ENCODE measurements at regions not wholly inside any gene's neighbourhood (a gene's known extent, or its start where the extent isn't known, plus 50 kb on each side); places are given as distances from the start of the nearest gene placed in this dataset.

- TF ChIP-seq POLR2A (IDR thresholded peaks at IDR 0.05; ENCODE audit: low read depth, low read length) (no peak), RFX5 (IDR thresholded peaks at IDR 0.05; ENCODE audit: low read depth, low read length) (no peak), RAD21 (IDR thresholded peaks at IDR 0.05; ENCODE audit: low read length) (peak; percentile 31; the same call in 1 of the 2 replicates), CHD1 (IDR thresholded peaks at IDR 0.05; ENCODE audit: low read depth, low read length) (no peak), NFE2L2 (IDR thresholded peaks at IDR 0.05; ENCODE audit: low read depth, low read length) (no peak), MXI1 (IDR thresholded peaks at IDR 0.05; ENCODE audit: borderline replicate concordance, low read depth, low read length) (no peak), CTCF (conservative IDR thresholded peaks at IDR 0.05; ENCODE audit: low read depth, low read length) (no peak), SMC3 (IDR thresholded peaks at IDR 0.05; ENCODE audit: low read depth, low read length) (peak; percentile 27; the same call in 1 of the 2 replicates), FOS (IDR thresholded peaks at IDR 0.05; ENCODE audit: low read depth, low read length) (0 out of 2 replicates have a peak, but pooled peaks have one; percentile 4), CEBPB (IDR thresholded peaks at IDR 0.05; ENCODE audit: low read depth, low read length) (peak; percentile 86), MAZ (IDR thresholded peaks at IDR 0.05; ENCODE audit: borderline replicate concordance, low read depth, low read length) (peak; percentile 49; the same call in 1 of the 2 replicates), RCOR1 (IDR thresholded peaks at IDR 0.05; ENCODE audit: insufficient replicate concordance, low read length) (peak; percentile 33)
- TF ChIP-seq, protein P1, sequence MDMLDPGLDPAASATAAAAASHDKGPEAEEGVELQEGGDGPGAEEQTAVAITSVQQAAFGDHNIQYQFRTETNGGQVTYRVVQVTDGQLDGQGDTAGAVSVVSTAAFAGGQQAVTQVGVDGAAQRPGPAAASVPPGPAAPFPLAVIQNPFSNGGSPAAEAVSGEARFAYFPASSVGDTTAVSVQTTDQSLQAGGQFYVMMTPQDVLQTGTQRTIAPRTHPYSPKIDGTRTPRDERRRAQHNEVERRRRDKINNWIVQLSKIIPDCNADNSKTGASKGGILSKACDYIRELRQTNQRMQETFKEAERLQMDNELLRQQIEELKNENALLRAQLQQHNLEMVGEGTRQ (IDR thresholded peaks at IDR 0.05; ENCODE audit: low read depth, low read length) = no peak
- Histone ChIP-seq H3K4me3 (ENCODE audit: insufficient read depth, low read depth, low read length) (no peak overlapping the region), H3K9me1 (ENCODE audit: insufficient read depth, low read length) (peaks cover 24% of the 10 kb centered on the region), H2BK5ac (ENCODE audit: low read depth, low read length, poor library complexity, severe bottlenecking) (peak overlapping the region; percentile 86), H3K56ac (ENCODE audit: extremely low read depth, insufficient read depth, low read length) (peak overlapping the region; percentile 63; the same call in 1 of the 2 replicates), H4K20me1 (ENCODE audit: insufficient read depth, low read length) (0 out of 2 replicates have a peak, but pooled peaks cover 3% of the 10 kb centered on the region), H3K14ac (replicated peaks; ENCODE audit: low read depth, low read length) (peak overlapping the region; percentile 70; the same call in 1 of the 2 replicates), H3K23ac (ENCODE audit: low read depth, low read length) (peak overlapping the region; percentile 68), H2AK5ac (ENCODE audit: low read depth, low read length) (peak overlapping the region; percentile 20; the same call in 1 of the 2 replicates), H2BK15ac (ENCODE audit: low read depth, low read length) (no peak overlapping the region; the same call in 2 of the 3 replicates), H4K5ac (ENCODE audit: low read depth, low read length) (peak overlapping the region; percentile 33; the same call in 1 of the 2 replicates), H4K91ac (ENCODE audit: insufficient read depth, low read depth, low read length) (peak overlapping the region; percentile 95; the same call in 1 of the 2 replicates), H3K36me3 (ENCODE audit: control insufficient read depth, insufficient read depth, low read length) (no peaks in the 10 kb centered on the region), H3K4me1 (ENCODE audit: control insufficient read depth, insufficient read depth, low read length) (peaks cover 40% of the 10 kb centered on the region), H3K9ac (ENCODE audit: low read depth, low read length) (peak overlapping the region; percentile 66), H3K4ac (ENCODE audit: low read depth, low read length) (peak overlapping the region; percentile 97), H3K4me2 (ENCODE audit: low read depth, low read length) (peak overlapping the region; percentile 18; the same call in 1 of the 2 replicates), H3K79me1 (ENCODE audit: low read depth in 1 of 2, low read length in 2 of 2) (no peaks in the 10 kb centered on the region), H3K27ac (ENCODE audit: insufficient read depth, low read length) (peak overlapping the region; percentile 93; the same call in 1 of the 2 replicates), H3K27me3 (ENCODE audit: control insufficient read depth, insufficient read depth, low read length) (no peaks in the 10 kb centered on the region), H3K18ac (ENCODE audit: low read depth, low read length) (peak overlapping the region; percentile 64), H2BK20ac (ENCODE audit: low read depth, low read length) (peak overlapping the region; percentile 96), H2BK120ac (ENCODE audit: low read depth, low read length) (peak overlapping the region; percentile 98), H3K9me3 (ENCODE audit: control insufficient read depth, insufficient read depth, low read length) (peaks cover 2% of the 10 kb centered on the region; the same call in 1 of the 2 replicates), H4K8ac (ENCODE audit: low read depth in 2 of 2, low read length in 2 of 2) (peak overlapping the region in 1 of 2 experiments; percentile 95; a peak in 2 of 4 replicates), H2AK9ac (replicated peaks; ENCODE audit: low read depth, low read length, poor library complexity) (peak overlapping the region; percentile 11), H2AFZ (replicated peaks; ENCODE audit: low read length, poor library complexity) (peak overlapping the region; percentile 2)
- 0% methylated on average over 1 of the region's 6 CpGs; no CpG with 5 or more reads in 1 of the 2 experiments for WGBS, 2 experiments (ENCODE audit: extremely low coverage in 2 of 2, insufficient read length in 1 of 2)
- DNase-seq (peak; percentile 95), ATAC-seq (ENCODE audit: low read depth) (peak; percentile 87)
- no TSS peak for BruUV-seq (replicated peaks)
- dilution Hi-C loops (cut with HindIII; ENCODE audit: low sequenced_read_pairs, unreplicated experiment) (no loop called here), intact Hi-C loops (cut with micrococcal nuclease) (loop anchor here (1.0 to 10.0 kb wide), 8 partner anchors 21 to 569 kb away; partner anchors contain the start of genes CKS2, SECISBP2 and SHC3), in situ Hi-C loops (cut with MboI; ENCODE audit: low sequenced_read_pairs) (no loop called here)
- ChIA-PET CTCF (interaction anchor here (1.2 to 1.4 kb wide), 2 partner anchors 10 to 243 kb away, joined by 3 read pairs; no protein-coding TSS in a partner anchor), POLR2A (ENCODE audit: unreplicated experiment) (no interaction called here)
Measured at GRCh38 chr9:88746029-88746742, 211.2 kb downstream of the NXNL2 start.

All from IMR-90 (cell line).